ENCODE measurements at regions not wholly inside any gene's neighbourhood (a gene's known extent, or its start where the extent isn't known, plus 50 kb on each side); places are given as distances from the start of the nearest gene placed in this dataset.

DNA sequence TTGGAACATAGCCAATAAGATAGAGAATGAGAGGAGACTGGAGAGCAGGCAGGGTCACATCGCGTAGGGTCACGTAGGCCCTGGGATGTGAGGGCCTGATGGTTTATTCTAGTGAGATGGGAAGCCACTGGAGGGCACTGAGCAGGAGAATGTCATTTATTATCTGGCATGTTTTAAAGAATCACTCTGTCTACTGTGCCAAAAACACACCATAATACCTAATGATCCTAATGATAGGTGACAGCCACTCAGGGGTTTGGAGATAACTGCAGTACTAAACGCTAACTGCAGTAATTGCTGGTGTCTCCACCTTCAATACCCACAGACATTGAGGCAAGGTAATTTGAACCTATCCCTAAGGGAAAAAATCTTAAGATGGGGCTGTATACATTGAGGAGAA, 185.4 kb downstream of the TTLL7 start:
- no peak for DNase-seq (ENCODE audit: low read depth)
- TF ChIP-seq, protein P1, sequence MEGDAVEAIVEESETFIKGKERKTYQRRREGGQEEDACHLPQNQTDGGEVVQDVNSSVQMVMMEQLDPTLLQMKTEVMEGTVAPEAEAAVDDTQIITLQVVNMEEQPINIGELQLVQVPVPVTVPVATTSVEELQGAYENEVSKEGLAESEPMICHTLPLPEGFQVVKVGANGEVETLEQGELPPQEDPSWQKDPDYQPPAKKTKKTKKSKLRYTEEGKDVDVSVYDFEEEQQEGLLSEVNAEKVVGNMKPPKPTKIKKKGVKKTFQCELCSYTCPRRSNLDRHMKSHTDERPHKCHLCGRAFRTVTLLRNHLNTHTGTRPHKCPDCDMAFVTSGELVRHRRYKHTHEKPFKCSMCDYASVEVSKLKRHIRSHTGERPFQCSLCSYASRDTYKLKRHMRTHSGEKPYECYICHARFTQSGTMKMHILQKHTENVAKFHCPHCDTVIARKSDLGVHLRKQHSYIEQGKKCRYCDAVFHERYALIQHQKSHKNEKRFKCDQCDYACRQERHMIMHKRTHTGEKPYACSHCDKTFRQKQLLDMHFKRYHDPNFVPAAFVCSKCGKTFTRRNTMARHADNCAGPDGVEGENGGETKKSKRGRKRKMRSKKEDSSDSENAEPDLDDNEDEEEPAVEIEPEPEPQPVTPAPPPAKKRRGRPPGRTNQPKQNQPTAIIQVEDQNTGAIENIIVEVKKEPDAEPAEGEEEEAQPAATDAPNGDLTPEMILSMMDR (IDR thresholded peaks at IDR 0.05; ENCODE audit: low read depth, low read length, missing control alignments) = no peak
- no peak overlapping the region for H3K4me3 ChIP-seq (ENCODE audit: low read depth, low read length)

DNA sequence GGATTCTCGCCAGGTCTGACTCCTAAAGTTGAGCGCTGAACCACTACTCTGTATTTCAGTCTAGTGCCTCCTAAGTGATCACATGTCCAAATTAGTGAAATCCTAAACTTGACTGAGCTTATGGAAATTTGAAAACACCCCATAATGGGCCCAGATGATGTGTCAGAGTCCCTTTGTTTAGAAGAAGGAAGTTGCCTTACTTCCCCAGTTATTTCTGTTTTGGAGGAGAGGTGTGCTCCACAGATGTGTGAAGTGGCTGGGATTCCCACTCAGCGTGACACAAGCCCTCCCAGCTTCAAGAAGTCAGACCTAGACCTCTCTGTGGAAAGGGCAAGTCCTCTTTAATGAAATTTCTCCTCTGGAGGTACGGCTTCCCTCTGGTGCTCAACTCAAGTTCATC, 188.8 kb downstream of the TTLL7 start:
- H3K4me3 ChIP-seq (ENCODE audit: low read depth, low read length) = no peak overlapping the region
- TF ChIP-seq, protein P1 (IDR thresholded peaks at IDR 0.05; ENCODE audit: low read depth, low read length, missing control alignments) = no peak
- DNase-seq (ENCODE audit: low read depth) = no peak

DNA sequence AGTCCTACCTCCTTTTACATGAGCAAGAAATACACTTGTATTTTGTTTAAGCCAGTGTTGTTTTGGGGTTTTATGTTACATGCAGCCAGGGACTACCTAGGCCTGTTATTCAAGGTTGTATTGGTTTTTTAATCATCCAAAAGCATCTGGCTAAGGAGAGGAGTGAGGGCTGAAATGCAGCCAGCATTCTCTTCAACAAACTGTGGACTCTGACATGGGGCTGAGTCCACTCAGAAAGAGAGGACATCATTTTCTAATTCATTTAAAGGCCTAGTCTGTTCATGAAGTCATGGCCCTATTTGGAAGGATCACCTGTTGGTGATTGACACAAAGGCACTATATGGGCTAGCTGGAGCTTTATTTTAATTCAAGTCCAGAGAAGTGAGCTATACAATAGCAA, 190.4 kb downstream of the TTLL7 start:
- TF ChIP-seq, protein P1 (IDR thresholded peaks at IDR 0.05; ENCODE audit: low read depth, low read length, missing control alignments) = no peak
- H3K4me3 ChIP-seq (ENCODE audit: low read depth, low read length) = no peak overlapping the region
- DNase-seq (ENCODE audit: low read depth) = no peak

DNA sequence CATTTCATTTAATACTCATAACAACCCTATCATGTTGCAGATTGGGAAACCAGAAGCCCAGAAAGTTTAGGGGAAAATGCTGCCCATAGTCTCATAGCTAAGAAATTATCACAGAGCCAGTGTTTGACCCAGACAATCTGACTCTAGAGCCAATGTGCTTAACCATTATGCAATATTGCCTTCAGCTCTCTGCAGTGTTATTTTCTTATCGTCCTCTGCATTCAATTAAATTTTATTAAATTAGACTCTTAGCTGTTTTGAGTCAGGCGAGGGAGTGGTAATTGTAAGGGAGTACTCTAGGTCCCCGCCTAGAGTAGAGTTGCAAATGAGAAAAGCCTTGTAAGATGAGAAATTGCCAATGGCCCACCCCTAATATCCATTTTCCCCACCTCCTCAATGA, 191.1 kb downstream of the TTLL7 start:
- H3K4me3 ChIP-seq (ENCODE audit: low read depth, low read length) = no peak overlapping the region
- TF ChIP-seq, protein P1 (IDR thresholded peaks at IDR 0.05; ENCODE audit: low read depth, low read length, missing control alignments) = no peak
- DNase-seq (ENCODE audit: low read depth) = no peak

DNA sequence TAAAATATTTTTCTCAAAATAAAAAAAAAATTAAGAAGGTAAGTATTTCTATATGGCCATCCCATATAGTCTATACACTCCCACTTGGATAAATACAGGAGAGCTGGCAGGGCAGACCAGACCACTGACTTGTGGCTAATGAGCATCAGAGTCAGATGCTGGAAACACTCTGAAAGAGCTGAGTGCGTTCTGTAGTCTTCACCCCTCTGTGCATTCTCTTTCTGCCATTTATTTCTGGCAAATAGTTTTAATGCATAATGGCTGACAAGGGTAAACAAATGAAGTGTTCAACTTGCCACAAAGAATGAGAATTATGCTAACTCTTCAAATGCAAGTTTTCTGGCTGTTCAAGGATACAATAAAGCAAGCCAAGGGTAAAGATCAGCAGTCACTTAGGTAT, 191.7 kb downstream of the TTLL7 start:
- H3K4me3 ChIP-seq (ENCODE audit: low read depth, low read length) = no peak overlapping the region
- TF ChIP-seq, protein P1 (IDR thresholded peaks at IDR 0.05; ENCODE audit: low read depth, low read length, missing control alignments) = no peak
- DNase-seq (ENCODE audit: low read depth) = no peak

DNA sequence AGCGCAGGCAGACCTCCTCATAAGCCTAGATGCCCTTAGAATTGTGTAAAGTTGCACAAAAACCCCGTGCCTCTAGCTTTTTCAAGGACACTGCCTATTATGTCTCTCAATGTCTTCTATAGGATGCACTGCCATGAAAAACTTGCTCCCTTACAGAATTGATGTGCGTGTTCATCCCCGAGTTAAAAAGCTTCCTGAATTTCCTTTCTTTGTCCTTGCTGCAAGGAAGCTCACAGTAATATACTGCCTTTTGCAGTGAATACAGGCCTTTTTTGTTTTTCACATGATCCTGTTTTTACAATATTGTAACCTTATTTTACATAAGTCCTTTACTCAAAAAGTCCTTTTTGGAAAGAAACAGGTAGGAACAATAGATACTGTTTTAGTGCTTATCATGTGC, 193.0 kb downstream of the TTLL7 start:
- TF ChIP-seq, protein P1 (IDR thresholded peaks at IDR 0.05; ENCODE audit: low read depth, low read length, missing control alignments) = no peak
- DNase-seq (ENCODE audit: low read depth) = no peak
- H3K4me3 ChIP-seq (ENCODE audit: low read depth, low read length) = no peak overlapping the region

DNA sequence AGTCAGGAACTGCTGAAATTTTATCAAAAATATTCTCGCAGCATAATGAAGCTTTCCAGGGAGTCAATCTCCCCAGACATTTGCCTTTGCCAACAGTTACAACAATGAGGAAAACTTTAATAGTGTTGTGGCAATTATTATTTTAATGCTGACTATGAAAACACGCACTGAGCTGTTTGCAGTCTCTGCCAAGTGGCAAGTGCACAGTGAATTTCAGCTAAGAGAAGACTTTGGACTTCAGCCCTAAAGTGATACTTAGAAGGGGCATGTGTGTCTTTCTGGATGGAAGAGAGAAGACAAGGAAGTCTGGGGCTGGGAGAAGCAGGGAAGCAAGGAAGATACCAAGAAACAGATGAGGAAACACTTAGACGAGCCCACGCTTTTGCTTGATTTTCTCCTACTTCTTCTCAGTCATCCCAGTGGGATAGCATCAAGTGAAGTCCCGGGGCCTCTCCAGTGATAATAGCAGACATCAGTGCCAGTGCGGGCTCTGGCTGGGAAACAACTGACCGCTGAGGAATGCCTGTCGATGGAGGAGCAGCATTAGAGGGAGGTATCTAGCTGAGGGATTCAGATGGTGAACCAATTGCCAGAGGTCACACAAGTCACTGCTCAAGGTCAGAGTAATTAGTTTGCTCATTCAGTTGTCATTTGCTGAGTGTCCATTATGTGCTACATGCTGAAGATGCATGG, 196.3 kb downstream of the TTLL7 start:
- TF ChIP-seq, protein P1 (IDR thresholded peaks at IDR 0.05; ENCODE audit: low read depth, low read length, missing control alignments) = no peak
- no peak for DNase-seq (ENCODE audit: low read depth)
- H3K4me3 ChIP-seq (ENCODE audit: low read depth, low read length) = no peak overlapping the region

All from GM12864 (cell line).